SKM-1 (cell line): ENCODE measurements at regions not wholly inside any gene's neighbourhood (a gene's known extent, or its start where the extent isn't known, plus 50 kb on each side); places are given as distances from the start of the nearest gene placed in this dataset.
"Not testable (repeated sequence)": the region's sequence is repeated elsewhere in the genome, so short reads cannot be mapped to it uniquely, and the experiment has no call there.

Experiments used
- DNase-seq: peaks from one replicate; lab custom pipeline; 2025; ENCODE audit not compliant: unreplicated experiment; lab: John Stamatoyannopoulos, UW

GRCh38 chr2:37569131-37569823 is 102.2 kb downstream of the CDC42EP3 start:
- no peak for DNase-seq

- DNase-seq: no peak
These were observed 101.3 kb downstream of the CDC42EP3 start for GRCh38 chr2:37569986-37570679.

GRCh38 chr2:37570773-37571586 is 100.5 kb downstream of the CDC42EP3 start:
- DNase-seq: no peak

GRCh38 chr2:37571587-37572136 is 99.8 kb downstream of the CDC42EP3 start:
- no peak for DNase-seq

GRCh38 chr2:37573451-37574388 is 97.7 kb downstream of the CDC42EP3 start:
- no peak for DNase-seq

- DNase-seq: no peak
These were observed 95.7 kb downstream of the CDC42EP3 start for GRCh38 chr2:37575780-37576179.

- DNase-seq: not testable (repeated sequence)
These were observed 95.2 kb downstream of the CDC42EP3 start for GRCh38 chr2:37576194-37576593.

- no peak for DNase-seq
These were observed 94.6 kb downstream of the CDC42EP3 start for GRCh38 chr2:37576831-37577230.

- no peak for DNase-seq
These were observed 92.2 kb downstream of the CDC42EP3 start for GRCh38 chr2:37579192-37579713.

- not testable (repeated sequence) for DNase-seq
These were observed 91.5 kb downstream of the CDC42EP3 start for GRCh38 chr2:37579949-37580348.

GRCh38 chr2:37581433-37581832 is 90.0 kb downstream of the CDC42EP3 start:
- no peak for DNase-seq

GRCh38 chr2:37582481-37583220 is 88.8 kb downstream of the CDC42EP3 start:
- no peak for DNase-seq

- DNase-seq: no peak
These were observed 88.0 kb downstream of the CDC42EP3 start for GRCh38 chr2:37583402-37583801.

GRCh38 chr2:37583867-37584266 is 87.6 kb downstream of the CDC42EP3 start:
- no peak for DNase-seq

- no peak for DNase-seq
These were observed 86.0 kb downstream of the CDC42EP3 start for GRCh38 chr2:37585295-37585908.

- DNase-seq: no peak
These were observed 85.3 kb downstream of the CDC42EP3 start for GRCh38 chr2:37585982-37586621.

- no peak for DNase-seq
These were observed 84.7 kb downstream of the CDC42EP3 start for GRCh38 chr2:37586663-37587317.

- no peak for DNase-seq
These were observed 83.6 kb downstream of the CDC42EP3 start for GRCh38 chr2:37587817-37588216.
